Gastrocnemius medialis (tissue), 4 donors: ENCODE measurements at regions not wholly inside any gene's neighbourhood (a gene's known extent, or its start where the extent isn't known, plus 50 kb on each side); places are given as distances from the start of the nearest gene placed in this dataset.

Experiments
- POLR2A ChIP-seq, 2 donors: fragments of 450-650 bp; IDR thresholded peaks; one replicate each; pipeline ENCODE4 v1.6.1; 2017; ENCODE audit warnings: antibody characterized with exemption in 2 of 2, mild to moderate bottlenecking in 2 of 2, moderate library complexity in 2 of 2
- TF ChIP-seq, protein P1 (sequence below), 5 experiments: fragments of 450-650 bp in 3 of 5; fragments of 200-600 bp in 2 of 5; sonication (generic) in 2 of 5; IDR thresholded peaks in 4 of 5; conservative IDR thresholded peaks in 1 of 5; 1 replicate in 4 of 5; 2 replicates in 1 of 5; pipeline ENCODE4 v1.5.1; 2016 to 2019; ENCODE audit warnings: antibody characterized with exemption in 5 of 5, mild to moderate bottlenecking in 3 of 5, moderate library complexity in 3 of 5

DNA sequence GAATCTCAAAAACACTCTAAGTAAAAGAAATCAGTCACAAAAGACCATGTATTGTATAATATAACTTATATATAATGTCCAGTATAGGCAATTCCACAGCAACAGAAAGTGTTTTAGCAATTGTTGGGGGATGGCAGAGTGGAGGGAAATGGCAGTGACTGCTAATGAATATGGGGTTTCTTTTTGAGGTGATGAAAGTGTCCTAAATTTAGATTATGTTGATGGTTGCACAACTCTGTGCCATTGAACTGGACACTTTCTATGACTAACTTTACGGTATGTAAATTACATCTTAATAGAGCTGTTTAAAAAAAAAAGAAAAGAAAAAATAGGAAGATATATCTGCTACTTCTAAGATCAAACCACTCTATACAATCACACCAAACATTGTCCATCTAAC lies 124.9 kb upstream of the ZNF462 start:
- TF ChIP-seq, protein P1, sequence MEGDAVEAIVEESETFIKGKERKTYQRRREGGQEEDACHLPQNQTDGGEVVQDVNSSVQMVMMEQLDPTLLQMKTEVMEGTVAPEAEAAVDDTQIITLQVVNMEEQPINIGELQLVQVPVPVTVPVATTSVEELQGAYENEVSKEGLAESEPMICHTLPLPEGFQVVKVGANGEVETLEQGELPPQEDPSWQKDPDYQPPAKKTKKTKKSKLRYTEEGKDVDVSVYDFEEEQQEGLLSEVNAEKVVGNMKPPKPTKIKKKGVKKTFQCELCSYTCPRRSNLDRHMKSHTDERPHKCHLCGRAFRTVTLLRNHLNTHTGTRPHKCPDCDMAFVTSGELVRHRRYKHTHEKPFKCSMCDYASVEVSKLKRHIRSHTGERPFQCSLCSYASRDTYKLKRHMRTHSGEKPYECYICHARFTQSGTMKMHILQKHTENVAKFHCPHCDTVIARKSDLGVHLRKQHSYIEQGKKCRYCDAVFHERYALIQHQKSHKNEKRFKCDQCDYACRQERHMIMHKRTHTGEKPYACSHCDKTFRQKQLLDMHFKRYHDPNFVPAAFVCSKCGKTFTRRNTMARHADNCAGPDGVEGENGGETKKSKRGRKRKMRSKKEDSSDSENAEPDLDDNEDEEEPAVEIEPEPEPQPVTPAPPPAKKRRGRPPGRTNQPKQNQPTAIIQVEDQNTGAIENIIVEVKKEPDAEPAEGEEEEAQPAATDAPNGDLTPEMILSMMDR (IDR thresholded peaks at IDR 0.05 in 4 of 5, conservative IDR thresholded peaks at IDR 0.05 in 1 of 5) = no peak
- TF ChIP-seq POLR2A (IDR thresholded peaks at IDR 0.05) = no peak
